SW480 (cell line): ENCODE measurements at regions not wholly inside any gene's neighbourhood (a gene's known extent, or its start where the extent isn't known, plus 50 kb on each side); places are given as distances from the start of the nearest gene placed in this dataset.
A peak's percentile ranks its signal among the peaks of the same experiment; 100 is the strongest.
"Not testable (repeated sequence)": the region's sequence is repeated elsewhere in the genome, so short reads cannot be mapped to it uniquely, and the experiment has no call there.

Source experiments
- DNase-seq: peaks from one replicate; pipeline ENCODE4 v3.0.0-alpha.2; 2016; ENCODE audit warnings: low spot score

DNA sequence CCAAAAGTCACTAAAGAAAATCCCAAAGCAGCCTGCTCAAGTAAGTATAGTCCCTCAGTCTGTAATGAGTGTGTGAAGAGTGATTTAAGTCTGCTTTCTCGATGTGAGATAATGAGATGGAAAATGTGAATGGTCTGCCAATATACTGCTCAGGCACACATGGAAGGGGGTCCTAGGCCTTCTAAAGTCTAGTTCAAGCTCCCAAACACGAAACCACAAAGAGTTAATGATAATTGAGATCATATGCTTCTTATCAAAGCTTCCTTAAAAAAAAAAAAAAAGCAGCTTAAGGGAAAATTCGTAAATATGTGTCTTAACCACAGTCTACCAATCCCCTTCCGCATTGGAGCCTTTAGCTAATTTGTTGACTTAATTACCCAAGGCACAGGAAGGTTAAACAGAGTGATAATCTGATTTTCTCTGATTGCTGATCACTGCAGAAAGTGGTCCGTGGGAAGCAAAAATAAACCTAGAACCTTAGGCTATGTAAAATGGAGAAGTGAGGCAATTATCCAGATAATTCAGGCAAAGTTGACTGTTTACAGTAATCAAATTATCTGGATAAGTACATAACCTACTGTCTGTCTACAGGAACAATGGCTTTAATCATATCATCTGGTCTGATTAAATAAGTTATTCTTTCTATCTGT, 172.9 kb downstream of the MBL2 start:
- DNase-seq, result no peak

DNA sequence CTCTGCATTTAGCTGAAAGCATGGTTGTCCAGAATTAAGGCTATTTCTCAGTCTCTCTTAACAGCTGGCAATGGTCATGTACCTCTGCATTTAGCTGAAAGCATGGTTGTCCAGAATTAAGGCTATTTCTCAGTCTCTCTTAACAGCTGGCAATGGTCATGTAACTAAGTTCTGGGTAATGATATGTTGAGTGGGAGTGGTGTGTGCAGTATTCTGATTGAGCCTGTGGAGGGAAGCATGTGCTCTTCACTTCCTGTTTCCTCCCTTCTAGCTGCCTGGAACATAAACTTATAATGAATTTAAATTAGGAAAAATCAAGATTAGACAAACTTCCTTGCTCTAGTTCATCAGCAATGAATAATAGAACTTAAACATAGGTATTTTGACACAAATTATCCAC, 168.5 kb downstream of the MBL2 start:
- not testable (repeated sequence) for DNase-seq

GRCh38 chr10:52609071-52609470, 163.5 kb downstream of the MBL2 start:
- no peak for DNase-seq

- DNase-seq, result no peak
These were observed 162.9 kb downstream of the MBL2 start for GRCh38 chr10:52609626-52610240.

DNA sequence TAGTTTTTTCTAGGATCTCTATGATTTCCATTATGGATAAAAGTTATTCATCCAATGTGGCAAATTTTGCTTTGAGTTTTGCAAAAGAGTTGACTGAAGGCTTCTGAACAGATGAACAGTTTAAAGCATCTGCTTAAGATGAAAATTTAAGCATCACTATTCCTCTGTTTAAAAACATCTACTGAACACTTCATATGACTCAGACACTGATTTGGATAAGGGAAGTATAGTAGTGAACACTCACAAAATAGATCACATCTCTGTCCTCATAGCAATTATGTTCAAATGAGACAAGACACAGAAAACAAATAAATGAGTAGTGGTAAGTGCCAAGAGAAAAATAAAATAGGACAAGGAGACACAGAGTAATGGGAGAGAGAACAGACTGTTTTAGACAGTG, 157.3 kb downstream of the MBL2 start:
- DNase-seq, result no peak

- no peak for DNase-seq
These were observed 156.7 kb downstream of the MBL2 start for GRCh38 chr10:52615756-52616394.

DNA sequence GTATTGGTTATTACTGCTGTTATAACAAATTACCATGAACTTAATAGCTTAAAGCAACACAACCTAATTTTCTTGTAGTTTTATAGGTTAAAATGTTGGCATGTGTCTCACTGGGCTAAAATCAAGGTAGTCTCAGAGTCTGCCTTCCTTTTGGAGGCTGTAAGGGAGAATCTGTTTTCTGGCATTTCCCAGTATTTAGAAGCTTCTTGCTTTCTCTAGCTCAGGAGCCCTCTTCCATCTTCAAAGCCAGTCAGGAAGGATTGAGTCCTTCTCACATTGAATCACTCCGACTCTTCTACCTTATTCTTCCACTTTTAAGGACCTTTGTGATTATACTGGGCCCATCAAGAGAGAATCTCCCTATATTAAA, 156.2 kb downstream of the MBL2 start:
- DNase-seq, result no peak

DNA sequence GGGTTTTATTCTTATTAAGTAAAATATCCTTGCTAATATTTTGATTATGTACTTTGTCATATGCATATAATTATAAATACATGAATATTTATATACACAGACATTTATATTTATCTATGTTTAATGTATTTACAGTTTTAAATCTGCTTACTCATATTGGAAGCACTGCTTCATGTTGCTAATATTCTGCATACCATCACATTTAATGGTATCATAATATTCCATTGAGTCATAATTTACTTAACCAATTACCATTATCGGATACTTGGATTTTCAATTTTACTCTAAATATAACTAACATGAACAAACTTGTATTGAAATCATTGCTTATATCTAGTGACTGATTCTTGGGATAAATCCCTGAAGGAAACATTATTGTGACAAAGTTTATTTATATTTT, 155.2 kb downstream of the MBL2 start:
- DNase-seq, result no peak

GRCh38 chr10:52619052-52619451, 153.5 kb downstream of the MBL2 start:
- no peak for DNase-seq

DNA sequence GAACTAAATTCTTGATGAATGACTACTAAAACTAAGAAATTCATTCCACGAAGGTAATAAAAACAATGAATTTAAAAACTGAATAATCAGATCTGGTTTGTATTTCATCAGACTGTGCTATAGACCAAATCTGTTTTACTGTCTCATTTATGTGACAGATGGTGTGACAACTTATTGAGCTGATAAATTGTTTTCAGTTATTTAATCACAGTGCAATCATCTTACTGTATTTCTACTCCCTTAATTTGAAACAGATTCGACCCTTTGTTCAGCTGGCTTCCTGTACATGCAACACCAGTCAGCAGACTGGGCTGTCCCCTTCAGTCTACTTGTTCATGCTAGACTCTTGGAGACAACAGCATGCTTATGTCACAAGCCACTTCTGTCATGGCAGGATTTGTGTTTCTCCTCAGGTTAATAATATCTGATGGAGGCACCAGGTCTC, 150.9 kb downstream of the MBL2 start:
- no peak for DNase-seq

DNA sequence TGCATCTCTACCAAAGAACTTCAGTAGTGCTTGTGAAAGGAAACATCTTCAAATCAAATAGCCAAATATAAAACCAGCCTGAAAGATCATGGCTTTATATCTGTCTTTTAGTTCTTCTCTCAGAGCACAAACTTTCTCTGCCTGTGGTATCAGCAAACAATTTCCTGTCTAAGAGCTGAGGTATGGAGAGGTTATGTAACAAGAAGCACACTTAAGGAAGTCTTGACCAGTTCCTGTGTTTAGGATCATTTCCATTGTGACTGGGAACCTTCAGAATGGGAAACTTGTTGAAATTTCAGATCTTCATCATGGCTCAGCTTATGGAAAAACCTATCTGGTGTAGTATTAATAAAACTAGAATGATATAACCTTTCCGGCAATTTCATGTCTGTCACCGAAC, 148.8 kb downstream of the MBL2 start:
- DNase-seq, result no peak

DNA sequence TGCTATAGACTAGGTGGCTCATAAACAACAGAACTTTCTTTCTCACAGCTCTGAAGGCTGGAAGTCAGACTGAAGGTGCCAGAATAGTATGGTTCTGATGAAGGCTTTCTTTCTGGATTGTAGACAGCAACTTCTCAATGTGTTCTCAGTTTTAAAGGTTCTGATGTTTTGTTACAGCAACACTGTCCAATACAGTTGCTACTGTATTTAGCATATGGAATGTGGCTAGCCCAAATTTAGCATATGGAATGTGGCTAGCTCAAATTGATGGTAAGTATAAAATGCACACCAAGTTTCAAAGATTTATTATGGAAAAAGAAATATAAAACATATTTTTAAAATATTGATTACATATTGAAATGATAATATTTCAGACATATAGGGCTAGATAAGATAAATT, 145.3 kb downstream of the MBL2 start:
- no peak for DNase-seq

DNA sequence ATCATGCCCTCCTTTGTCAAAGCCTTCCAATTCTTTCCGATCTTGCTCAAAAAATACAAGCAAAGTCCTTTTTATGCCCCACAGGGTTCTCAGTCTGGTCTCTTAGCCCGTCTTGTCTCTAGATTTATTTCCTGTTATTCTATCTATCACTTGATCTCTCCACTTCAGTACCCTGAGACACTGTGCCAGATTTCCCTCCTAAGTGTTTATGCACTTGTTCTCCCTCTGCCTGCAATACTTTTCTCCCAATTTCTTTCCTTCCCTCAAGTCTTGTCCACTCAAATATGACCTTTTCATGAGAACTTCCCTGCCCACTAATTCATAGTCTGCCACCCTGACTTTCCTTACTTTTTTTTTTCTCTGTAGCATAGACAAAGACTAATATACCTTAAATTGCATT, 141.4 kb downstream of the MBL2 start:
- no peak for DNase-seq

DNA sequence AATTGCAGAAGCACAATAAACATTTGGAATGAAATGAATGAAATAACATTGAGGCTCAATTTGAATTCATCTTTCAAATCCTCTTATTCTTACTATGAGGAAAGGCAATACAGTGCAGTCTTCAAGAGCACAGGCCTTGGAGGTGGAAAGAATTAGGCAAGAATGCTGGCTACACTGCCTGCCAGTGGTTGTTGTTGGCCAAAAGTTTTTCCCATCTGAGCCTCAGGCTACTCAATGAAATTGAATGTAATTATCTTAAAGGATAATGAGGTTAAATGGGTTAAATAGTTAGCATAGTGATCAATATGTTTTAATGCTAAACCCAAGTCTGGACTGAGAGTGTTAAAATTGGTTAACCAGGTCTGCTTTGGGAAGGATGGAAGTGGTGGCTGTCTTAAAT, 140.9 kb downstream of the MBL2 start:
- no peak for DNase-seq

- no peak for DNase-seq
These were observed 140.0 kb downstream of the MBL2 start for GRCh38 chr10:52632591-52632990.

GRCh38 chr10:52633266-52633665, 139.3 kb downstream of the MBL2 start:
- no peak for DNase-seq

DNA sequence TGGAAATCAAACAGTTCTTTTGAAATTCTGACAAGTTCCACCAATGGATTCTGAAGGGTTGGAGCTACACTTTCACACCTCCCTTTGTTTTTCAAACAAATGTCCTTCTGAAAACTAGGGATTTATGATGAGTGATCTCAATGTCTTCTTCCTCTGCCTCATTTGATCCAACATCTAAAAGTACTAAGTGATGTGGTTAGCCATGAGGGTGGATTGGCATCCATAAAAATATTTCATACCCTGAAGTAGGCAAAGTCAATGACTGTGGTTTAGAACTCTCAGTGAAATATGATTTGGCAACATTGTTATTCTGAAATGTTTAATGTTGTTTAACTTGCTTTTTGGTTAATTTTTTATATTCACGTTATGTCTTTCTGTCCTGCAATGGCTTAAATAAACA, 136.9 kb downstream of the MBL2 start:
- DNase-seq, result peak; percentile 75

GRCh38 chr10:52636874-52637273, 135.7 kb downstream of the MBL2 start:
- no peak for DNase-seq

- peak; percentile 70 for DNase-seq
These were observed 135.0 kb downstream of the MBL2 start for GRCh38 chr10:52637592-52637991.

GRCh38 chr10:52639652-52640051, 132.9 kb downstream of the MBL2 start:
- DNase-seq, result peak; percentile 79

DNA sequence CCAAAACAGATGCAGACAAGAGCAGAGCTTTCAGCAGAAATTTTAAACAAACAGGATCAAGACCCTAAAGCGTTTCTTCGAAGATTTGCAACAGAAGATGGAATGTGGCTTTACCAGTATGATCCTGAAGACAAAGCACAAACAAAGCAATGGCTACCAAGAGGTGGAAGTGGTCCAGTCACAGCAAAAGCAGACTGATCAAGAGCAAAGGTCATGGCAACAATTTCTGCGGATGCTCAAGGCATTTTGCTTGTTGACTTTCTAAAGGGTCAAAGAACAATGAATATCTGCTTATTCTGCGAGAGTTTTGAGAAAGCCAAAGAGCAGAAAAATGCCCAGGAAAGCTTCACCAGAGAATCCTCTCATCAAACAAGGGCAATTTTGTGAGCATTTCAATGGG, 130.4 kb downstream of the MBL2 start:
- DNase-seq, result no peak

DNA sequence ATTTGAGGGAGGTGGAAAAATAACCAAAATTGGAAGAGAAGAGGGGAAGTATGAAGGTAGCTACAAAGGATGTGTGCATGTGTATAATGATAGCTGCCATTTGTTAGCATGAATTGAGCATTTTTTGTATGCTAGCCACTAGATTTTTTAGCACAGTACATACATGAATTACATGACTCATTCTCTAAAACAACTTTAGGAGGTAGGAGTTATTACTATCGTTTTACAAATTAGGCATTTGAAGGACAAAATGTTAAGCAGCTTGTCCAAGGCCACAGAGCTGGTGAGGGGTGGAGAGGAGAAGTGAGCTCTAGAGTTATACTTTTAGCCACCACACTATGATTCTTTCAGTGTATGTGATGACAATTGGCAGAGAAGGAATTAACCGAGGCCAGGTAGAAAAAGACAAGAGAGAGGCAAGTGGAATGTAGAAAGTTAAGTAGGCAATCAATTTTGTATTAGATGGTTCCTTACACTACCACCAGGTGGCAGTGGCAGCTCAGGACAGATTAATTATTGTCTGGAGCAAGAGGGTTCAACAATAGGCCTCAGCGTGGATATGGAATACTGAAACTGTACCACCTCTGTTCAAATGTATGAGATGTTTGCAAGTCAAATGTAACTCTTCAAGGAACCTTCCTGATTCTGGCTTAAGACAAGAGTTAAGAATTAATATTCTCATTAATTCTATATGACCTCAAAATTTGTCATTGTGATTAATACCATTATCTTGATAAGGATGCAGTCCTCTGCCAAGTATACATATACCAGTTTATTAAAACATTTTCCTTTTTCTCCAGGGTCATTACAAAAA, 128.0 kb downstream of the MBL2 start:
- DNase-seq, result peak; percentile 40
